NOMO-1 (cell line): ENCODE measurements at regions not wholly inside any gene's neighbourhood (a gene's known extent, or its start where the extent isn't known, plus 50 kb on each side); places are given as distances from the start of the nearest gene placed in this dataset.
A peak's percentile ranks its signal among the peaks of the same experiment; 100 is the strongest.

ENCODE experiments used
- DNase-seq, 2 experiments: peaks; one replicate each; lab custom pipeline; 2025; ENCODE audit not compliant: unreplicated experiment in 2 of 2; lab: John Stamatoyannopoulos, UW

DNA sequence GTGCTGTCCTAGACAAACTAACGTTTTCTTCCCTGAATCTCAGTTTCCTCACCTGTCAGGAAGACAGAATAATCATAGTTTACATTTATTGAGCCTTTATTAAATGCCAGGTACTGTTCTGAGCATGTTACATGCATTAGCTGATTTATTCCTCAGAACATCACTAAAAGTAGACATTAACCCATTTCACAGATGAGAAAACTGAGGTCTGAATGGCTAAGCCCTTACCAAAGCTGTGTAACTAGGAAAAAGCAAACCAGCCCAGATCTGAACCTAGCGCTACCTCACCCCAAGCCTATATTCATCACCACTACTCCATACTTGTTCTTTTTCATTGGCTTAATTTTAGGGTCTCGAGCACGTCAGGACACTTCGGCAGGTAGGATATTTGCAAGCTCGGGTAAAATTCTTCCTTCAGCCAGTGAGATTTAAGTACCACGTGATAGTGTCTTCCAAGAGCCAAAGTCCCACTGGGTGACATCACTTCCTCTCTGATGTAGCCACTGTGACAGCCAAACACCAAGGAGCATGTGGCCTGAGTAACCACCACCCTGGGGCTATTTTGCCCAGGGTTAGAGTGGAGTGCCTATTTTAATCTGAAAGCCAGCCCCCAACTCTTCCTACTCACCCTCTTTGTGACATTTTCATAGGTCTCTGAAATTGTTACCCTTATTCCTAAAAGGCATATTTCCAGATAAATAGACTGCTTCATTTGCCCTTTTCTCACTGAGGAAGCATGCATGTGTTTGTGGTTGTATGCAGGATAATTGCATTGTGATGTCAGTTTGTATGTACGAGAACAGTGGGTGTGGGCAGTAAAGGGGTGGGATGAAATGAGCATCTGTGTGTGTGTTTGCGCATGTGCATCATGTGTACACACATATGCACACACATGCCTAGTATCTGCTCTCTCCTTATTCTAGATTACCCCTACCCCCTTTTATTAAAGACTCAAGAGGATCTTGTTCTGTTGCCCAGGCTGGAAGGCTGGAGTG, 62.2 kb upstream of the WSCD2 start:
- peak in 1 of 2 experiments; percentile 0 for DNase-seq

DNA sequence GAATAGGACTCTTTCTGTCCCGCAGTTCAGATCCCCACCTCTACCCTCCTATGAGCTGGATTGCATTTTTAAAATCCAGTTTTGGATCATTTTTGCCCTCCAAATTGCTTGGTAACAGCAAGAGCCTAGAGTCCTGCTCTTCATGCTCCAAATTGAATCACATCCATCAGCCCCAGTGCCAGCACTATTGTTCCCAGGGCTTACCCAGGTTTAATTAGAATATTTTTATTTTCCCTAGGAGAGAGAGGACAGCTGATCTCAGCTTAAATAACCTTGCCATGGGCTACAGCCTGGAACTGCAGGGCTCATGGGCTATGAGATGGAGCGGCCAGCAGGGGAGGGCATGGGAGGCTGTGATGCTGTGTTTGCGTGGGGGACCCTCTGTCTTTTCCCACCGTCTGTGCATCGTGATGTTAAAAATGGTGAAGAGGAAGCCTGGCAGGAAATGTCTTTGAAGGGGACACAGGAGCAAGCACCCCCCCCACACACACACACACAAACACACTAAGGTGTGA, 59.4 kb upstream of the WSCD2 start:
- no peak for DNase-seq

DNA sequence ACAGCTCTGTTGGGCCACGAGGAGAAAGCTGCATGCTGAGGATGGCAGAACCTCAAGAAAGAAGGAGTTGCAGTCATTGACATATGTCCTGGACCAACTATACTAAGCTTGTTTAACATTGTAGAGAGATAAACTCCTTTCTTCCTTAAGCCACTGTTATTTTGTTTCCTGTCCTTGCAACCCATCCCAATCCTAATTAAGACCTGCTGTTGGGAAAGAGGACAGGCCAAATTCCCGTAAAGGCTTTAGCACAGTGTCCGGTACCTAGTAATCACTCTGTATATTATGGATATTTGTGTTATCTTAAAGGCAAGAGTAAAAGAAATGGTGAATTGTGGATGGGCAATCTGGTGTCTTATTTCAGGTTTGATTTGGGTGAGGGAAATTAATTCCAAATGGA, 53.5 kb upstream of the WSCD2 start:
- DNase-seq = no peak

DNA sequence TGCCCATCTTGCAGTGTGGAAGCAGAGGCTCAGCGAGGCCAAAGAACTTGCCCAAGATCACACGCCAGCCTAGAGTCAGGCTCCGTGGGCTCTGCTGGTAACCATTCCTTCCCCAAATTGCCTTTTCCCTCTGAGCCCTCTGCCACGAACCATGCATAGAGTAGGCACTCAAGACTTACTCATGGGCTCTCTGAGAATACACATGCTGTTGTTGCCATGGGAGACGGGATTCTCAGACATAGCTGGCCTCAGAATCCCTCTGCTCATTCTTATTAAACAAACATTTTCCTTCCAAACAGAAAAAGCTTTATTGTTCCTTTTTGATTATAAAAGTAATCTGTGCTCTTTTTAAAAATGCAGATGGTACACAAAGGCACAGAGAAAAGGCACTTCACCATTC, 52.5 kb upstream of the WSCD2 start:
- no peak for DNase-seq

DNA sequence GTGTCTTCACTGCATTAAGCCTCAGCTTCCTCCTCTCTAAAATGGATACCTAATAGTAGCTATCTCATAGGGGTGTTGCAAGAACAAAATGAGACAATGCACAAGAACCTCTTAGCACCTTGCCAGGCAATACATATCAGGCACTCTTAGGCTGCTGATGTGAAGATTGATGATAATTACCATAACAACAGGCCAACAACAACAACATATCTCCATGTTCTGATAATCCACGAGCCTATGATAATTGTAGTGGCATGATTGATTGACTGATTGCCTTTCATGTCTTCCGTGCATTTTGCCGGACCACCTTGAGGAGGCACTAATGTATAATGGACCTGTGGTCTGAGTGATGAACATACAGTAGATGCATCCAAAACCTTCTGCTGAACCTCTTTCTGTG, 50.7 kb upstream of the WSCD2 start:
- DNase-seq = no peak
